ENCODE measurements at regions not wholly inside any gene's neighbourhood (a gene's known extent, or its start where the extent isn't known, plus 50 kb on each side); places are given as distances from the start of the nearest gene placed in this dataset.
"Not testable (repeated sequence)": the region's sequence is repeated elsewhere in the genome, so short reads cannot be mapped to it uniquely, and the experiment has no call there.

- H2BK20ac ChIP-seq (ENCODE audit: low read depth, low read length): peak overlapping the region; percentile 89
- H3K9me1 ChIP-seq (ENCODE audit: insufficient read depth, low read length): no peaks in the 10 kb centered on the region
- ChIA-PET CTCF (interaction anchor here (0.7 to 1.2 kb wide), 2 partner anchors 9 to 243 kb away, joined by 3 read pairs; no protein-coding TSS in a partner anchor), POLR2A (ENCODE audit: unreplicated experiment) (interaction anchor here (0.6 to 0.7 kb wide), 2 partner anchors 130 to 1552 kb away, joined by 3 to 4 read pairs; no protein-coding TSS in a partner anchor)
- H3K23ac ChIP-seq (ENCODE audit: low read depth, low read length): no peak overlapping the region
- intact Hi-C loops (cut with micrococcal nuclease) (no loop called here), in situ Hi-C loops (cut with MboI; ENCODE audit: low sequenced_read_pairs) (no loop called here), dilution Hi-C loops (cut with HindIII; ENCODE audit: low sequenced_read_pairs, unreplicated experiment) (no loop called here)
- H3K36me3 ChIP-seq (ENCODE audit: control insufficient read depth, insufficient read depth, low read length): no peaks in the 10 kb centered on the region
- BruUV-seq (replicated peaks): no TSS peak
- H3K14ac ChIP-seq (replicated peaks; ENCODE audit: low read depth, low read length): no peak overlapping the region; the same call in 1 of the 2 replicates
- peak overlapping the region; percentile 40 for H2BK5ac ChIP-seq (ENCODE audit: low read depth, low read length, poor library complexity, severe bottlenecking)
- peak overlapping the region; percentile 75; the same call in 1 of the 2 replicates for H3K4ac ChIP-seq (ENCODE audit: low read depth, low read length)
- H3K4me2 ChIP-seq (ENCODE audit: low read depth, low read length): peak overlapping the region; percentile 65; the same call in 1 of the 2 replicates
- no peaks in the 10 kb centered on the region for H4K20me1 ChIP-seq (ENCODE audit: insufficient read depth, low read length)
- H2AFZ ChIP-seq (replicated peaks; ENCODE audit: low read length, poor library complexity): no peak overlapping the region
- peak overlapping the region; percentile 60 for H4K91ac ChIP-seq (ENCODE audit: insufficient read depth, low read depth, low read length)
- peak overlapping the region; percentile 63; the same call in 1 of the 2 replicates for H3K18ac ChIP-seq (ENCODE audit: low read depth, low read length)
- no peak overlapping the region for H3K56ac ChIP-seq (ENCODE audit: extremely low read depth, insufficient read depth, low read length)
- peak overlapping the region; percentile 32 to 66; a peak in 2 of 4 replicates for H4K8ac ChIP-seq (ENCODE audit: low read depth in 2 of 2, low read length in 2 of 2)
- no peaks in the 10 kb centered on the region for H3K9me3 ChIP-seq (ENCODE audit: control insufficient read depth, insufficient read depth, low read length)
- H2BK120ac ChIP-seq (ENCODE audit: low read depth, low read length): peak overlapping the region; percentile 75
- H2BK15ac ChIP-seq (ENCODE audit: low read depth, low read length): peak overlapping the region; percentile 76; the same call in 2 of the 3 replicates
- peaks cover 3% of the 10 kb centered on the region; the same call in 1 of the 2 replicates for H3K4me1 ChIP-seq (ENCODE audit: control insufficient read depth, insufficient read depth, low read length)
- peak; percentile 89 for DNase-seq
- H2AK5ac ChIP-seq (ENCODE audit: low read depth, low read length): peak overlapping the region; percentile 37; the same call in 1 of the 2 replicates
- no peak overlapping the region for H3K9ac ChIP-seq (ENCODE audit: low read depth, low read length)
- H3K27ac ChIP-seq (ENCODE audit: insufficient read depth, low read length): no peak overlapping the region; the same call in 1 of the 2 replicates
- WGBS, 2 experiments (ENCODE audit: extremely low coverage in 2 of 2, insufficient read length in 1 of 2): 67% methylated on average over 1 of the region's 2 CpGs; no CpG with 5 or more reads in 1 of the 2 experiments
- no peaks in the 10 kb centered on the region for H3K27me3 ChIP-seq (ENCODE audit: control insufficient read depth, insufficient read depth, low read length)
- ATAC-seq (ENCODE audit: low read depth): peak; percentile 51
- no peaks in the 10 kb centered on the region for H3K79me1 ChIP-seq (ENCODE audit: low read depth in 1 of 2, low read length in 2 of 2)
- no peak overlapping the region for H2AK9ac ChIP-seq (replicated peaks; ENCODE audit: low read depth, low read length, poor library complexity)
- peak overlapping the region; percentile 55; the same call in 1 of the 2 replicates for H4K5ac ChIP-seq (ENCODE audit: low read depth, low read length)
- no peak overlapping the region for H3K4me3 ChIP-seq (ENCODE audit: insufficient read depth, low read depth, low read length)
- TF ChIP-seq POLR2A (IDR thresholded peaks at IDR 0.05; ENCODE audit: low read depth, low read length) (no peak), CHD1 (IDR thresholded peaks at IDR 0.05; ENCODE audit: low read depth, low read length) (no peak), FOS (IDR thresholded peaks at IDR 0.05; ENCODE audit: low read depth, low read length) (peak; percentile 70), RAD21 (IDR thresholded peaks at IDR 0.05; ENCODE audit: low read length) (no peak), SMC3 (IDR thresholded peaks at IDR 0.05; ENCODE audit: low read depth, low read length) (no peak)
- TF ChIP-seq, protein P1, sequence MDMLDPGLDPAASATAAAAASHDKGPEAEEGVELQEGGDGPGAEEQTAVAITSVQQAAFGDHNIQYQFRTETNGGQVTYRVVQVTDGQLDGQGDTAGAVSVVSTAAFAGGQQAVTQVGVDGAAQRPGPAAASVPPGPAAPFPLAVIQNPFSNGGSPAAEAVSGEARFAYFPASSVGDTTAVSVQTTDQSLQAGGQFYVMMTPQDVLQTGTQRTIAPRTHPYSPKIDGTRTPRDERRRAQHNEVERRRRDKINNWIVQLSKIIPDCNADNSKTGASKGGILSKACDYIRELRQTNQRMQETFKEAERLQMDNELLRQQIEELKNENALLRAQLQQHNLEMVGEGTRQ (IDR thresholded peaks at IDR 0.05; ENCODE audit: low read depth, low read length): peak; percentile 78
Observed at GRCh38 chr14:86777963-86778602, 1214.9 kb downstream of the GALC start.

GRCh38 chr14:86775896-86776295, 1217.1 kb downstream of the GALC start:
- H3K79me1 ChIP-seq (ENCODE audit: low read depth in 1 of 2, low read length in 2 of 2); H3K9me1 ChIP-seq (ENCODE audit: insufficient read depth, low read length); H4K91ac ChIP-seq (ENCODE audit: insufficient read depth, low read depth, low read length); H2BK5ac ChIP-seq (ENCODE audit: low read depth, low read length, poor library complexity, severe bottlenecking); H3K4me3 ChIP-seq (ENCODE audit: insufficient read depth, low read depth, low read length); H3K27me3 ChIP-seq (ENCODE audit: control insufficient read depth, insufficient read depth, low read length); H2BK120ac ChIP-seq (ENCODE audit: low read depth, low read length); H2BK15ac ChIP-seq (ENCODE audit: low read depth, low read length); H4K20me1 ChIP-seq (ENCODE audit: insufficient read depth, low read length); H3K4me1 ChIP-seq (ENCODE audit: control insufficient read depth, insufficient read depth, low read length); H2BK20ac ChIP-seq (ENCODE audit: low read depth, low read length); H2AFZ ChIP-seq (replicated peaks; ENCODE audit: low read length, poor library complexity); POLR2A ChIA-PET (ENCODE audit: unreplicated experiment); CTCF ChIA-PET; H3K9ac ChIP-seq (ENCODE audit: low read depth, low read length); H4K5ac ChIP-seq (ENCODE audit: low read depth, low read length); intact Hi-C loops (cut with micrococcal nuclease); ATAC-seq (ENCODE audit: low read depth); dilution Hi-C loops (cut with HindIII; ENCODE audit: low sequenced_read_pairs, unreplicated experiment); DNase-seq; in situ Hi-C loops (cut with MboI; ENCODE audit: low sequenced_read_pairs); H2AK9ac ChIP-seq (replicated peaks; ENCODE audit: low read depth, low read length, poor library complexity); H3K27ac ChIP-seq (ENCODE audit: insufficient read depth, low read length); H3K4ac ChIP-seq (ENCODE audit: low read depth, low read length); H3K9me3 ChIP-seq (ENCODE audit: control insufficient read depth, insufficient read depth, low read length); H3K18ac ChIP-seq (ENCODE audit: low read depth, low read length); H3K14ac ChIP-seq (replicated peaks; ENCODE audit: low read depth, low read length); H3K4me2 ChIP-seq (ENCODE audit: low read depth, low read length); BruUV-seq (replicated peaks); H3K36me3 ChIP-seq (ENCODE audit: control insufficient read depth, insufficient read depth, low read length); H4K8ac ChIP-seq (ENCODE audit: low read depth in 2 of 2, low read length in 2 of 2); H2AK5ac ChIP-seq (ENCODE audit: low read depth, low read length); H3K23ac ChIP-seq (ENCODE audit: low read depth, low read length); H3K56ac ChIP-seq (ENCODE audit: extremely low read depth, insufficient read depth, low read length): not testable (repeated sequence)
- no CpG with 5 or more reads among the region's 3 CpGs for WGBS, 2 experiments (ENCODE audit: extremely low coverage in 2 of 2, insufficient read length in 1 of 2)

Data from IMR-90 (cell line).